Astrocyte (in vitro differentiated cells and primary cell): ENCODE measurements at regions not wholly inside any gene's neighbourhood (a gene's known extent, or its start where the extent isn't known, plus 50 kb on each side); places are given as distances from the start of the nearest gene placed in this dataset.

ENCODE experiments used
- DNase-seq: peaks from one replicate; pipeline ENCODE4 v3.0.0-alpha.2; 2010; ENCODE audit warnings: low read depth
- FAIRE-seq: peaks from 2 replicates; lab custom pipeline; 2011; peaks lifted over from hg19 to GRCh38; lab: Jason Lieb, UNC
- H2AFZ ChIP-seq: 2 replicates; pipeline ENCODE4 v1.6.0; 2012; ENCODE audit warnings: low read depth, low read length, inconsistent platforms
- H3K27ac ChIP-seq: 2 replicates; pipeline ENCODE4 v1.5.1; 2011; ENCODE audit warnings: low read depth, low read length, inconsistent platforms
- H3K27me3 ChIP-seq: 2 replicates; pipeline ENCODE4 v1.6.0; 2011; ENCODE audit warnings: low read length, inconsistent platforms; ENCODE audit not compliant: insufficient read depth
- H3K36me3 ChIP-seq: 2 replicates; pipeline ENCODE4 v1.5.1; 2011; ENCODE audit warnings: low read length, inconsistent platforms; ENCODE audit not compliant: insufficient read depth
- H3K4me1 ChIP-seq: 2 replicates; pipeline ENCODE4 v1.5.1; 2011; ENCODE audit warnings: low read length, inconsistent platforms; ENCODE audit not compliant: insufficient read depth
- H3K4me2 ChIP-seq: 2 replicates; pipeline ENCODE4 v1.6.0; 2012; ENCODE audit warnings: low read length, inconsistent platforms
- H3K4me3 ChIP-seq: 2 replicates; pipeline ENCODE4 v1.5.1; 2011; ENCODE audit warnings: low read depth, mild to moderate bottlenecking, low read length, inconsistent platforms; ENCODE audit not compliant: insufficient read depth
- H3K79me2 ChIP-seq: 2 replicates; pipeline ENCODE4 v1.6.0; 2012; ENCODE audit warnings: mild to moderate bottlenecking, low read length, inconsistent platforms; ENCODE audit not compliant: insufficient read depth
- H3K9ac ChIP-seq: 2 replicates; pipeline ENCODE4 v1.6.0; 2012; ENCODE audit warnings: mild to moderate bottlenecking, low read length, inconsistent platforms
- H3K9me3 ChIP-seq: 2 replicates; pipeline ENCODE4 v1.5.1; 2012; ENCODE audit warnings: low read depth, mild to moderate bottlenecking, low read length, inconsistent platforms; ENCODE audit not compliant: insufficient read depth
- H4K20me1 ChIP-seq: 2 replicates; pipeline ENCODE4 v1.6.0; 2012; ENCODE audit warnings: low read length, inconsistent platforms; ENCODE audit not compliant: insufficient read depth
- H3K27ac Mint-ChIP-seq: one replicate; pipeline ENCODE4 v1.8.0; 2021; ENCODE audit warnings: mild to moderate bottlenecking, mixed read lengths; ENCODE audit not compliant: unreplicated experiment
- H3K27me3 Mint-ChIP-seq: one replicate; pipeline ENCODE4 v1.8.0; 2021; ENCODE audit warnings: low read depth, mixed read lengths; ENCODE audit not compliant: unreplicated experiment
- H3K36me3 Mint-ChIP-seq: one replicate; pipeline ENCODE4 v1.8.0; 2021; ENCODE audit warnings: low read depth, mixed read lengths; ENCODE audit not compliant: unreplicated experiment
- H3K4me1 Mint-ChIP-seq: one replicate; pipeline ENCODE4 v1.8.0; 2021; ENCODE audit warnings: low read depth, mixed read lengths; ENCODE audit not compliant: unreplicated experiment
- H3K4me3 Mint-ChIP-seq: one replicate; pipeline ENCODE4 v1.8.0; 2021; ENCODE audit warnings: mild to moderate bottlenecking, moderate library complexity, mixed read lengths; ENCODE audit not compliant: unreplicated experiment
- H3K9me3 Mint-ChIP-seq: one replicate; pipeline ENCODE4 v1.8.0; 2021; ENCODE audit warnings: mild to moderate bottlenecking, mixed read lengths; ENCODE audit not compliant: unreplicated experiment
- EZH2 ChIP-seq: IDR thresholded peaks from 2 replicates; pipeline ENCODE4 v1.6.1; 2012; ENCODE audit warnings: mild to moderate bottlenecking, low read length, inconsistent platforms; ENCODE audit not compliant: insufficient read depth
- TF ChIP-seq, protein P1 (sequence below): IDR thresholded peaks from 2 replicates; pipeline ENCODE4 v1.5.1; 2011; ENCODE audit warnings: low read depth, mild to moderate bottlenecking, inconsistent platforms, low read length, moderate library complexity; ENCODE audit not compliant: insufficient read depth

DNA sequence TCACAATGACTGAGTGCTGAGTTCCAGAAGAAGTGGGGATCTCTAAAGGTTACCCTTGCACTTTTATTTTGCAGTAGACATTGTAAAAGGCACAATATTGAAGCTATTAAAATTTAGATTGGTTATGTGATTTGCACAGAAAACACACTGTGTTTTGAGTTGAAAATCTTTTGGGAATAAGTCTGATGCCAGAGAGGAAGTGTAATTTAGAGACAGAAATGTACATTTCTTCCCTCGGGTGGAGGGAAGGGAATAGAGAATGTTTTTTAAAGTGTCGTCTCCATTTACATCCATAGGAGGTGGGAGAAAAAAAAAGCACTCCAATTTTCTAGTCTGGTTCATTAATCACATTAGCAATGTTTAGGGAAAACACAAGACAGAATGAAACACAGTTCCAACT, 465.8 kb downstream of the OLFM4 start:
- no peaks in the 10 kb centered on the region for H4K20me1 ChIP-seq
- Mint-ChIP-seq H3K36me3 (no peaks in the 10 kb centered on the region), H3K4me1 (no peaks in the 10 kb centered on the region), H3K27me3 (no peaks in the 10 kb centered on the region), H3K4me3 (no peak overlapping the region), H3K9me3 (no peaks in the 10 kb centered on the region), H3K27ac (no peak overlapping the region)
- H3K4me2 ChIP-seq = no peak overlapping the region
- H3K79me2 ChIP-seq = no peaks in the 10 kb centered on the region
- TF ChIP-seq, protein P1, sequence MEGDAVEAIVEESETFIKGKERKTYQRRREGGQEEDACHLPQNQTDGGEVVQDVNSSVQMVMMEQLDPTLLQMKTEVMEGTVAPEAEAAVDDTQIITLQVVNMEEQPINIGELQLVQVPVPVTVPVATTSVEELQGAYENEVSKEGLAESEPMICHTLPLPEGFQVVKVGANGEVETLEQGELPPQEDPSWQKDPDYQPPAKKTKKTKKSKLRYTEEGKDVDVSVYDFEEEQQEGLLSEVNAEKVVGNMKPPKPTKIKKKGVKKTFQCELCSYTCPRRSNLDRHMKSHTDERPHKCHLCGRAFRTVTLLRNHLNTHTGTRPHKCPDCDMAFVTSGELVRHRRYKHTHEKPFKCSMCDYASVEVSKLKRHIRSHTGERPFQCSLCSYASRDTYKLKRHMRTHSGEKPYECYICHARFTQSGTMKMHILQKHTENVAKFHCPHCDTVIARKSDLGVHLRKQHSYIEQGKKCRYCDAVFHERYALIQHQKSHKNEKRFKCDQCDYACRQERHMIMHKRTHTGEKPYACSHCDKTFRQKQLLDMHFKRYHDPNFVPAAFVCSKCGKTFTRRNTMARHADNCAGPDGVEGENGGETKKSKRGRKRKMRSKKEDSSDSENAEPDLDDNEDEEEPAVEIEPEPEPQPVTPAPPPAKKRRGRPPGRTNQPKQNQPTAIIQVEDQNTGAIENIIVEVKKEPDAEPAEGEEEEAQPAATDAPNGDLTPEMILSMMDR = no peak
- TF ChIP-seq EZH2 = no peak
- no peaks in the 10 kb centered on the region for H3K4me1 ChIP-seq
- DNase-seq (no peak), FAIRE-seq (no peak)
- H3K27ac ChIP-seq = no peak overlapping the region
- no peak overlapping the region for H3K4me3 ChIP-seq
- H2AFZ ChIP-seq = no peak overlapping the region
- no peak overlapping the region for H3K9ac ChIP-seq
- H3K9me3 ChIP-seq = no peaks in the 10 kb centered on the region
- no peaks in the 10 kb centered on the region for H3K27me3 ChIP-seq
- no peaks in the 10 kb centered on the region for H3K36me3 ChIP-seq

DNA sequence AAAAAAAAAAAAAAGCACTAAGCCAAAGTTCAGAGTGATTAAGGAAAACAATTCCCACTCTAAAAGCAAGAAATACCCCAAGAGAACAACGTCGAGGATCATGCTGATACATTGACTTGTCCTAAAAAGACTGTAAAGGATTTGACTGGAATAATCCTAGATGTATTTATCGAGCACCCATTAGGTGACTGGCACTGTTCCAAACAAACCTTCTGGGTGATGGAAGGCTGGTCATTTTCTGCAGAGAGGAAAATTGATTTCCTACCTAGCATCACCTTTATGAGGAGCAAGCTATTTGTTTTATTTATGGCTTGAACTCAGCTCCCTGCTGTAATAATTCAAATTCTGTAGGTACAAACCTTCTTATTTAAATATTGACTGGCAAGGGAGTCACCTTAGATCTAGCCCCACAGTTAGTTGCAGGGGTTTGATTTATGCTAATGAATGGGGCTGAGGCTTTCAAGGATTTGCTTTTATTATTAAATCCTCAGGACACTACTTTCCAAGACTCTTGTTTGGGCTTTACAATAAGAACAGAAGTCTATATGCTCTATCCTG, 471.0 kb downstream of the OLFM4 start:
- no peaks in the 10 kb centered on the region for H3K79me2 ChIP-seq
- DNase-seq (no peak), FAIRE-seq (no peak)
- no peak overlapping the region for H3K4me2 ChIP-seq
- Mint-ChIP-seq H3K4me3 (no peak overlapping the region), H3K9me3 (no peaks in the 10 kb centered on the region), H3K27ac (no peak overlapping the region), H3K27me3 (no peaks in the 10 kb centered on the region), H3K36me3 (no peaks in the 10 kb centered on the region), H3K4me1 (no peaks in the 10 kb centered on the region)
- H2AFZ ChIP-seq = no peak overlapping the region
- no peaks in the 10 kb centered on the region for H3K9me3 ChIP-seq
- no peak overlapping the region for H3K4me3 ChIP-seq
- no peaks in the 10 kb centered on the region for H3K4me1 ChIP-seq
- no peak overlapping the region for H3K9ac ChIP-seq
- H4K20me1 ChIP-seq = no peaks in the 10 kb centered on the region
- TF ChIP-seq EZH2 = no peak
- TF ChIP-seq, protein P1 = no peak
- no peaks in the 10 kb centered on the region for H3K27me3 ChIP-seq
- no peaks in the 10 kb centered on the region for H3K36me3 ChIP-seq
- H3K27ac ChIP-seq = no peak overlapping the region

DNA sequence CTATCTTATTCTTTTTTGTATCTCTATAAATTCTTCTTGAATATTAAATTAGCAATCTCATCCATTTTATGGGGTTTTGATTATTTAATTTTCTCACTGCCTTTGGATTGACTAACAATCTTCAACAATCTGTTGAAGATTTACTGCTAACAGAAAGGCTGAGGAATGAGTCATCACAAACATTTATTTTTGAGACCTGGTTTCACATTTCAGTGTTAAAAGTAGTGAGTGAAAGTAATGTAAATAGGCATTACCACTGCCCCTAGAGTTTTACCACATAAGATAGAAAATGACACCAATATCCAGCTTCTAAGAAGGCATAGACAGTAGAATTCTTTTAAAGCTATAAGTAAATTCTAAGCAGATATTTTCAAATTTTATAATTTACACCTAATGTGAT, 472.8 kb downstream of the OLFM4 start:
- H3K9ac ChIP-seq = no peak overlapping the region
- no peak for FAIRE-seq
- DNase-seq = no peak

More for the DNA sequence above, 472.8 kb downstream of the OLFM4 start:
- Histone ChIP-seq H3K27me3 (no peaks in the 10 kb centered on the region), H3K4me2 (no peak overlapping the region), H3K9me3 (no peaks in the 10 kb centered on the region), H3K36me3 (no peaks in the 10 kb centered on the region), H3K4me1 (no peaks in the 10 kb centered on the region), H3K27ac (no peak overlapping the region), H4K20me1 (no peaks in the 10 kb centered on the region), H3K4me3 (no peak overlapping the region), H2AFZ (no peak overlapping the region), H3K79me2 (no peaks in the 10 kb centered on the region)
- no peak overlapping the region for H3K4me3 Mint-ChIP-seq
- TF ChIP-seq, protein P1 = no peak
- TF ChIP-seq EZH2 = no peak
- H3K9me3 Mint-ChIP-seq = no peaks in the 10 kb centered on the region
- no peaks in the 10 kb centered on the region for H3K4me1 Mint-ChIP-seq
- H3K27me3 Mint-ChIP-seq = no peaks in the 10 kb centered on the region
- no peak overlapping the region for H3K27ac Mint-ChIP-seq
- H3K36me3 Mint-ChIP-seq = no peaks in the 10 kb centered on the region
